GM23338 (cell line): ENCODE measurements at regions not wholly inside any gene's neighbourhood (a gene's known extent, or its start where the extent isn't known, plus 50 kb on each side); places are given as distances from the start of the nearest gene placed in this dataset.
A peak's percentile ranks its signal among the peaks of the same experiment; 100 is the strongest.

Experiments
- ATAC-seq: fragments of 200-7000 bp; cut with Tn5 transposase; 3 replicates; pipeline ENCODE4 v1.9.1; 2020
- DNase-seq: peaks from one replicate; pipeline ENCODE4 v3.0.0-alpha.2; 2015; ENCODE audit warnings: low spot score
- H2AFZ ChIP-seq: fragments of 200-600 bp; sonication (generic); 2 replicates; pipeline ENCODE4 v1.8.0; 2016; ENCODE audit warnings: antibody characterized with exemption, mild to moderate bottlenecking, moderate library complexity
- H3F3A ChIP-seq: fragments of 200-600 bp; sonication (generic); replicated peaks from 2 replicates; pipeline ENCODE4 v1.8.0; 2017; ENCODE audit warnings: antibody characterized with exemption, mixed run types, low read depth
- H3K27ac ChIP-seq: fragments of 200-600 bp; sonication (generic); 2 replicates; pipeline ENCODE4 v1.6.1; 2016; ENCODE audit warnings: low read depth
- H3K27me3 ChIP-seq: fragments of 200-600 bp; sonication (generic); 2 replicates; pipeline ENCODE4 v1.8.0; 2016; ENCODE audit warnings: mild to moderate bottlenecking, mixed run types, moderate library complexity; ENCODE audit not compliant: insufficient read depth
- H3K36me3 ChIP-seq: fragments of 200-600 bp; sonication (generic); 2 replicates; pipeline ENCODE4 v1.8.0; 2016; ENCODE audit warnings: mild to moderate bottlenecking; ENCODE audit not compliant: insufficient read depth
- H3K4me1 ChIP-seq: fragments of 200-600 bp; sonication (generic); 2 replicates; pipeline ENCODE4 v1.8.0; 2016; ENCODE audit warnings: mild to moderate bottlenecking, moderate library complexity; ENCODE audit not compliant: insufficient read depth
- H3K4me2 ChIP-seq: fragments of 200-600 bp; sonication (generic); 2 replicates; pipeline ENCODE4 v1.7.1; 2017; ENCODE audit warnings: mixed run types
- H3K4me3 ChIP-seq: fragments of 200-600 bp; sonication (generic); 2 replicates; pipeline ENCODE4 v1.6.1; 2016; ENCODE audit warnings: mixed run types
- H3K79me2 ChIP-seq: fragments of 200-600 bp; sonication (generic); replicated peaks from 2 replicates; pipeline ENCODE4 v1.8.0; 2017; ENCODE audit warnings: mild to moderate bottlenecking; ENCODE audit not compliant: insufficient read depth
- H3K9me2 ChIP-seq: fragments of 200-600 bp; sonication (generic); 2 replicates; pipeline ENCODE4 v1.8.0; 2017; ENCODE audit not compliant: insufficient read depth
- H4K20me1 ChIP-seq: fragments of 200-600 bp; sonication (generic); replicated peaks from 2 replicates; pipeline ENCODE4 v1.8.0; 2017; ENCODE audit warnings: mild to moderate bottlenecking; ENCODE audit not compliant: insufficient read depth
- H3K27ac Mint-ChIP-seq: 2 replicates; pipeline ENCODE4 v1.8.0; 2020; ENCODE audit warnings: inconsistent platforms, mild to moderate bottlenecking, moderate library complexity, mixed read lengths
- H3K27me3 Mint-ChIP-seq: 3 replicates; pipeline ENCODE4 v1.8.0; 2022; ENCODE audit warnings: low read depth, mild to moderate bottlenecking, moderate library complexity, mixed read lengths, inconsistent platforms; ENCODE audit not compliant: insufficient read depth, poor library complexity
- H3K36me3 Mint-ChIP-seq: 3 replicates; pipeline ENCODE4 v1.8.0; 2021; ENCODE audit warnings: low read depth, mild to moderate bottlenecking, inconsistent platforms, moderate library complexity, mixed read lengths
- H3K4me1 Mint-ChIP-seq: 3 replicates; pipeline ENCODE4 v1.8.0; 2020; ENCODE audit warnings: mild to moderate bottlenecking, inconsistent platforms, mixed read lengths
- H3K4me3 Mint-ChIP-seq: 3 replicates; pipeline ENCODE4 v1.8.0; 2021; ENCODE audit warnings: moderate library complexity, mild to moderate bottlenecking, inconsistent platforms, mixed read lengths
- H3K9me3 Mint-ChIP-seq: 3 replicates; pipeline ENCODE4 v1.8.0; 2020; ENCODE audit warnings: moderate library complexity, mild to moderate bottlenecking, inconsistent platforms, mixed read lengths
- CREB1 ChIP-seq: fragments of 250-450 bp; sonication (Bioruptor Pico); IDR thresholded peaks from 2 replicates; pipeline ENCODE4 v1.5.0; 2020; ENCODE audit warnings: low read depth, mild to moderate bottlenecking, moderate library complexity
- CTCF ChIP-seq, 2 experiments: fragments of 200-600 bp in 1 of 2; sonication (generic) in 1 of 2; conservative IDR thresholded peaks; 2 replicates each; pipeline versions ENCODE4 v1.5.1 to v1.6.1; 2016 to 2017; ENCODE audit warnings: antibody characterized with exemption in 2 of 2, low read depth in 2 of 2, mild to moderate bottlenecking in 2 of 2, moderate library complexity in 1 of 2
- ETS1 ChIP-seq: IDR thresholded peaks from 2 replicates; pipeline ENCODE4 v1.6.1; 2016; ENCODE audit warnings: antibody characterized with exemption
- EZH2 ChIP-seq: fragments of 200-600 bp; sonication (generic); IDR thresholded peaks from one replicate; pipeline ENCODE4 v1.8.0; 2017; ENCODE audit warnings: antibody characterized with exemption, mild to moderate bottlenecking, low read depth; ENCODE audit not compliant: unreplicated experiment
- EZH2phosphoT487 ChIP-seq: fragments of 200-600 bp; sonication (generic); IDR thresholded peaks from one replicate; pipeline ENCODE4 v1.8.1; 2018; ENCODE audit warnings: antibody characterized with exemption; ENCODE audit not compliant: unreplicated experiment
- JUNB ChIP-seq: IDR thresholded peaks from one replicate; pipeline ENCODE4 v1.6.1; 2016; ENCODE audit warnings: antibody characterized with exemption; ENCODE audit not compliant: unreplicated experiment
- NANOG ChIP-seq: IDR thresholded peaks from 2 replicates; pipeline ENCODE4 v1.6.1; 2016; ENCODE audit warnings: antibody characterized with exemption, borderline replicate concordance
- POLR2AphosphoS5 ChIP-seq: IDR thresholded peaks from 2 replicates; pipeline ENCODE4 v1.6.1; 2016; ENCODE audit warnings: antibody characterized with exemption, low read depth
- REST ChIP-seq: IDR thresholded peaks from one replicate; pipeline ENCODE4 v1.6.1; 2018; ENCODE audit warnings: antibody characterized with exemption; ENCODE audit not compliant: unreplicated experiment
- STAT1 ChIP-seq: IDR thresholded peaks from one replicate; pipeline ENCODE4 v1.6.1; 2016; ENCODE audit warnings: antibody characterized with exemption; ENCODE audit not compliant: unreplicated experiment
- ZNF114 ChIP-seq: fragments of 250-450 bp; sonication (Bioruptor Pico); IDR thresholded peaks from 2 replicates; pipeline ENCODE4 v1.5.0; 2020; ENCODE audit warnings: mild to moderate bottlenecking, moderate library complexity
- ZNF331 ChIP-seq: fragments of 250-450 bp; sonication (Bioruptor Pico); IDR thresholded peaks from 2 replicates; pipeline ENCODE4 v1.5.0; 2020; ENCODE audit warnings: low read depth, mild to moderate bottlenecking, moderate library complexity
- ZNF462 ChIP-seq: fragments of 250-450 bp; sonication (Bioruptor Pico); IDR thresholded peaks from 2 replicates; pipeline ENCODE4 v1.5.0; 2020; ENCODE audit warnings: mild to moderate bottlenecking, moderate library complexity

- Mint-ChIP-seq H3K9me3 (no peaks in the 10 kb centered on the region), H3K4me3 (no peak overlapping the region), H3K27me3 (peaks cover 1% of the 10 kb centered on the region), H3K27ac (peak overlapping the region; percentile 65; the same call in 1 of the 2 replicates), H3K4me1 (peaks cover 6% of the 10 kb centered on the region; the same call in 2 of the 3 replicates), H3K36me3 (no peaks in the 10 kb centered on the region)
- peaks cover 13% of the 10 kb centered on the region; the same call in 1 of the 2 replicates for H3K4me1 ChIP-seq
- no peaks in the 10 kb centered on the region for H3K36me3 ChIP-seq
- DNase-seq (no peak), ATAC-seq (no peak)
- no peaks in the 10 kb centered on the region for H3K79me2 ChIP-seq
- H3K4me3 ChIP-seq: no peak overlapping the region
- H2AFZ ChIP-seq: no peak overlapping the region
- peak overlapping the region; percentile 51; the same call in 1 of the 2 replicates for H3K4me2 ChIP-seq
- no peaks in the 10 kb centered on the region for H3K27me3 ChIP-seq
- H3F3A ChIP-seq: no peaks in the 10 kb centered on the region
- TF ChIP-seq EZH2 (no peak), NANOG (no peak), STAT1 (no peak), ZNF331 (no peak), ZNF114 (no peak), JUNB (no peak), EZH2phosphoT487 (no peak), ZNF462 (no peak), ETS1 (no peak), CTCF (conservative IDR thresholded peaks at IDR 0.05; ENCODE audit: low read depth in 2 of 2) (no peak), POLR2AphosphoS5 (no peak), CREB1 (CRISPR knock-in tag) (no peak), REST (no peak)
- no peak overlapping the region for H3K27ac ChIP-seq
- H3K9me2 ChIP-seq: no peaks in the 10 kb centered on the region
- no peaks in the 10 kb centered on the region for H4K20me1 ChIP-seq
Observed at GRCh38 chrX:97898798-97899197, 1015.1 kb downstream of the RPA4 start.
